ENCODE measurements at regions not wholly inside any gene's neighbourhood (a gene's known extent, or its start where the extent isn't known, plus 50 kb on each side); places are given as distances from the start of the nearest gene placed in this dataset.
"Not testable (repeated sequence)": the region's sequence is repeated elsewhere in the genome, so short reads cannot be mapped to it uniquely, and the experiment has no call there.

GRCh38 chr1:56137521-56138505, 441.6 kb downstream of the PLPP3 start:
- no peaks in the 10 kb centered on the region for H3K36me3 Mint-ChIP-seq (ENCODE audit: low read depth)
- H3K4me3 Mint-ChIP-seq (ENCODE audit: low read depth): no peak overlapping the region
- no peaks in the 10 kb centered on the region for H3K9me3 Mint-ChIP-seq
- H3K4me1 Mint-ChIP-seq (ENCODE audit: low read depth): no peaks in the 10 kb centered on the region
- intact Hi-C loops (cut with micrococcal nuclease): no loop called here
- DNase-seq (ENCODE audit: low spot score): no peak
- no peaks in the 10 kb centered on the region for H3K27me3 Mint-ChIP-seq (ENCODE audit: low read depth)
- no peak overlapping the region for H3K27ac Mint-ChIP-seq

DNA sequence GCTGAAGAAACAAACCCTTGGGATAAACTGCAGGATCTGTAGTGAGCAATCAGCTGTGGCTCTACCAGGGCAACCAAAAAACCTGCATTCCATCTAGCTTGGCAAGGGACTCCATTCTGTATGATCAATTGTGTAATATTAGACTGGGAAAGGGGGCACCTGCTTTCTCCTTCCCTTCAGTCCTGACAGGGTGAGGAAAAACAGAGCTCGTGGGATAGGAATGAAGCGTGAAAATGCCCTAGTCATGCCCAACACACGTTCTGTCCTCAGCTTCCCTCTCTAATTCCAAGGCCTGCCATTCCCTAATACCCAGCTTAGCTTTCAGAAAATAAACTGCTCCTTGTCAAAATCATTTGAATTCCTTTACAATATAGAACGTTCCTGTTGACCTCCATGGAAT, 442.3 kb downstream of the PLPP3 start:
- H3K36me3 Mint-ChIP-seq (ENCODE audit: low read depth): no peaks in the 10 kb centered on the region
- H3K27me3 Mint-ChIP-seq (ENCODE audit: low read depth): no peaks in the 10 kb centered on the region
- H3K4me1 Mint-ChIP-seq (ENCODE audit: low read depth): no peaks in the 10 kb centered on the region
- no peak for DNase-seq (ENCODE audit: low spot score)
- H3K27ac Mint-ChIP-seq: no peak overlapping the region
- H3K4me3 Mint-ChIP-seq (ENCODE audit: low read depth): no peak overlapping the region
- H3K9me3 Mint-ChIP-seq: no peaks in the 10 kb centered on the region
- intact Hi-C loops (cut with micrococcal nuclease): no loop called here

- intact Hi-C loops (cut with micrococcal nuclease): no loop called here
- H3K27ac Mint-ChIP-seq: no peak overlapping the region
- DNase-seq (ENCODE audit: low spot score): no peak
- H3K4me1 Mint-ChIP-seq (ENCODE audit: low read depth): no peaks in the 10 kb centered on the region
- H3K9me3 Mint-ChIP-seq: no peaks in the 10 kb centered on the region
- no peaks in the 10 kb centered on the region for H3K27me3 Mint-ChIP-seq (ENCODE audit: low read depth)
- H3K4me3 Mint-ChIP-seq (ENCODE audit: low read depth): no peak overlapping the region
- no peaks in the 10 kb centered on the region for H3K36me3 Mint-ChIP-seq (ENCODE audit: low read depth)
Observed at GRCh38 chr1:56135864-56136147, 443.6 kb downstream of the PLPP3 start.

DNA sequence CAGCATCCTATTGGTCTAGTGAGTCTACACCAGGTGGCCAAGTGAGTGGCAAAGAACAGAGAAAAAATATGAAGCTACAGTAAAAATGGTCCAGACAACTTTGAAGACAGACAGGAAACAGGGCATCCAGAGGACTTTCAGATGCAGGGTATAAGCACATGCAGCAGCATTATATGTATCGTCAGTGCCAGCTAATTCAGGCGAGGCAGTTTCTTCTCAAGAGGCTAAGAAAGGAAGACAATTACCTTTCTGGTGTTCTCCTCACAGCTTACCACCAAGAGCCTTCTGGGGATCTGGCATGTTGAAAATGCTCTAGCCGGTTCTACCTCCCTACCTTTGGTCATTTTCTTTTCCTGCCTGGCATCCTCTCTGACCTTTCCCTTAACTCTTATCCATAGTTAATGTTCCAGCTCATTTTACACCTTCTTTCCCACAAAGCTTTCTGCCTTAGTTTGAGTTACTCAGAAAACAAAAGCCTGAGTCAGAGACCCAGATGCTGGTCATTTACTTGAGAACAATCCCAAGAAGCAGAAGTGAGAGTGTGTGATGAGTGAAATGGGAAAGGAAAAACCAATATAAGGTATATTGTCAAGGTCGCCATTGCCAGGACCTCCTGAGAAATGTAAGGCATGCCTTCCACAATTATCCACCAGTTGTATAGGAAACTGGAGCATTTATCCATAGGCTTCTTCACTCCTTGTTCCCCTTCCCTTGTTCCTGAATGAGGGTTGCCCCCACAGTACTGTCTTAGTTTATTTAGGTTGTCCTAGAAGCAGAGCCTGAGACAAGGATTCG, 444.1 kb downstream of the PLPP3 start:
- no peak overlapping the region for H3K4me3 Mint-ChIP-seq (ENCODE audit: low read depth)
- H3K4me1 Mint-ChIP-seq (ENCODE audit: low read depth): no peaks in the 10 kb centered on the region
- no peaks in the 10 kb centered on the region for H3K9me3 Mint-ChIP-seq
- H3K27ac Mint-ChIP-seq: no peak overlapping the region
- intact Hi-C loops (cut with micrococcal nuclease): no loop called here
- no peaks in the 10 kb centered on the region for H3K27me3 Mint-ChIP-seq (ENCODE audit: low read depth)
- DNase-seq (ENCODE audit: low spot score): no peak
- H3K36me3 Mint-ChIP-seq (ENCODE audit: low read depth): no peaks in the 10 kb centered on the region

DNA sequence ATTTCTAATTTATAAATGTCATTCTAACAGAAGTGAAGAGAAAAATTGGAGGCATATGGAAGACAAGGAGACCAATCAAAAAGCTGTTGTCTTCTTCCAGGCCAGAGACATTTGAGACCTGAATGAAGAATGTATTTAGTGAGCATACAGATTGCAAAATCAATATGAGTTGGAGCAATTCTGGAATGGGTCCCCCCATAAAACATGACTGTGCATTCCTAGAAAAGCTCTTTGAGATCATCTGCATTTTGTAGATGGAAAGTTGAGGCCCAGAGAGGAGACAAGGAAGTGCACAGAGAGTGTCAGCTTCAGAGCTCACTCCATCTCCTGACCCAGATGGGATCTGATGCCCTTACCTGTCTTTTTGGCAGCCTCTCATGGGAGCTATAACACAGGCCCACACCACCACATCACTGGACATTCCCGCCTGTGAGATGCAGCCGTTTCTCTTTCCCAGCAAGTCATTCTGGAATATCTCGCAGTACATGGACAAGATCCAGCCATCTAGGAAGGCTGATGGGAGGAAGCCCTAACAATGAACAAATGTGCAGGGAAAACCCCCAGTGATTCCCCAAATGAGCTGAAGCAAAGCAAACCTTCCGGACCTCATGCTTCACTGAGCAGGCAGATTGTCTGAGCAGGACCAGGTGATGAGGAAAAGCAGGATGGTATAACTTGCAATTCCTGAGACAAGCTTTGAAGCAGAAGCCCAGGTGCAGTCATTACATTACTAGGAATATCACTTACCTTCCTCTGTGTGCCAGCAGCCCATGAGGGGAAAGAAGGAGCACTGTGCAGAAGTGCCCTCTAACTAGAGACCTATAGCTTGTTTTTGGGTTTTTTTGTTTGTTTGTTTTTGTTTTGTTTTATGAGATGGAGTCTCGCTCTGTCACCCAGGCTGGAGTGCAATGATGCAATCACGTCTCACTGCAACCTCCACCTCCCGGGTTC, 445.6 kb downstream of the PLPP3 start:
- H3K4me1 Mint-ChIP-seq (ENCODE audit: low read depth): no peaks in the 10 kb centered on the region
- no peaks in the 10 kb centered on the region for H3K9me3 Mint-ChIP-seq
- no peaks in the 10 kb centered on the region for H3K36me3 Mint-ChIP-seq (ENCODE audit: low read depth)
- H3K27ac Mint-ChIP-seq: no peak overlapping the region
- intact Hi-C loops (cut with micrococcal nuclease): no loop called here
- no peaks in the 10 kb centered on the region for H3K27me3 Mint-ChIP-seq (ENCODE audit: low read depth)
- H3K4me3 Mint-ChIP-seq (ENCODE audit: low read depth): no peak overlapping the region
- DNase-seq (ENCODE audit: low spot score): no peak

- Mint-ChIP-seq H3K4me3 (ENCODE audit: low read depth) (no peak overlapping the region), H3K27me3 (ENCODE audit: low read depth) (no peaks in the 10 kb centered on the region), H3K4me1 (ENCODE audit: low read depth) (no peaks in the 10 kb centered on the region), H3K36me3 (ENCODE audit: low read depth) (no peaks in the 10 kb centered on the region), H3K27ac (no peak overlapping the region), H3K9me3 (no peaks in the 10 kb centered on the region)
- DNase-seq (ENCODE audit: low spot score): no peak
- intact Hi-C loops (cut with micrococcal nuclease): no loop called here
Observed at GRCh38 chr1:56132520-56132919, 446.8 kb downstream of the PLPP3 start.

- intact Hi-C loops (cut with micrococcal nuclease): no loop called here
- H3K36me3 Mint-ChIP-seq (ENCODE audit: low read depth): no peaks in the 10 kb centered on the region
- H3K27ac Mint-ChIP-seq: no peak overlapping the region
- no peak overlapping the region for H3K4me3 Mint-ChIP-seq (ENCODE audit: low read depth)
- H3K27me3 Mint-ChIP-seq (ENCODE audit: low read depth): no peaks in the 10 kb centered on the region
- peaks cover 7% of the 10 kb centered on the region for H3K9me3 Mint-ChIP-seq
- H3K4me1 Mint-ChIP-seq (ENCODE audit: low read depth): no peaks in the 10 kb centered on the region
- DNase-seq (ENCODE audit: low spot score): no peak
Observed at GRCh38 chr1:56129837-56130236, 449.5 kb downstream of the PLPP3 start.

- H3K9me3 Mint-ChIP-seq: peaks cover 7% of the 10 kb centered on the region
- intact Hi-C loops (cut with micrococcal nuclease): no loop called here
- H3K4me3 Mint-ChIP-seq (ENCODE audit: low read depth): no peak overlapping the region
Observed at GRCh38 chr1:56125316-56125715, 454.0 kb downstream of the PLPP3 start.

GRCh38 chr1:56123826-56124225, 455.5 kb downstream of the PLPP3 start:
- Mint-ChIP-seq H3K4me1 (ENCODE audit: low read depth) (no peaks in the 10 kb centered on the region), H3K27ac (no peak overlapping the region), H3K27me3 (ENCODE audit: low read depth) (no peaks in the 10 kb centered on the region), H3K36me3 (ENCODE audit: low read depth) (no peaks in the 10 kb centered on the region), H3K9me3 (peaks cover 7% of the 10 kb centered on the region), H3K4me3 (ENCODE audit: low read depth) (no peak overlapping the region)
- intact Hi-C loops (cut with micrococcal nuclease): no loop called here
- no peak for DNase-seq (ENCODE audit: low spot score)

More at GRCh38 chr1:56125316-56125715, 454.0 kb downstream of the PLPP3 start:
- no peak overlapping the region for H3K27ac Mint-ChIP-seq
- H3K4me1 Mint-ChIP-seq (ENCODE audit: low read depth): no peaks in the 10 kb centered on the region
- no peaks in the 10 kb centered on the region for H3K36me3 Mint-ChIP-seq (ENCODE audit: low read depth)
- DNase-seq (ENCODE audit: low spot score): no peak
- no peaks in the 10 kb centered on the region for H3K27me3 Mint-ChIP-seq (ENCODE audit: low read depth)

DNA sequence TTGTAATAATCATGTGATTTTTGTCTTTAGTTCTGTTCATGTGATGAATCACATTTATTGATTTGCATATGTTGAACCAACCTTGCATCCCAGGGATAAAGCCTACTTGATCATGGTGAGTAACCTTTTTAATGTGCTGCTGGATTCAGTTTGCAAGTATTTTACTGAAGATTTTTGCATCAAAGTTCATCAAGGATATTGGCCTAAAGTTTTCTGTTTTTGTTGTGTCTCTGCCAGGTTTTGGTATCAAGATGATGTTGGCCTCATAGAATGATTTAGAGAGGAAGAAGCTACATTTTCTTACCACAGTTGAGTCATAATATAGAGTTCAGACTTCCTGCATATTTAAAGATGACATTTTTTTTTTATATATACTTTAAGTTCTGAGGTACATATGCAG, 455.9 kb downstream of the PLPP3 start:
- Mint-ChIP-seq H3K27ac (no peak overlapping the region), H3K36me3 (ENCODE audit: low read depth) (no peaks in the 10 kb centered on the region), H3K9me3 (peaks cover 7% of the 10 kb centered on the region), H3K4me1 (ENCODE audit: low read depth) (no peaks in the 10 kb centered on the region), H3K27me3 (ENCODE audit: low read depth) (no peaks in the 10 kb centered on the region), H3K4me3 (ENCODE audit: low read depth) (no peak overlapping the region)
- intact Hi-C loops (cut with micrococcal nuclease): no loop called here
- no peak for DNase-seq (ENCODE audit: low spot score)

GRCh38 chr1:56120021-56120420, 459.3 kb downstream of the PLPP3 start:
- H3K27ac Mint-ChIP-seq: no peak overlapping the region
- H3K4me1 Mint-ChIP-seq (ENCODE audit: low read depth): no peaks in the 10 kb centered on the region
- intact Hi-C loops (cut with micrococcal nuclease): no loop called here
- H3K36me3 Mint-ChIP-seq (ENCODE audit: low read depth): no peaks in the 10 kb centered on the region
- no peak for DNase-seq (ENCODE audit: low spot score)
- H3K4me3 Mint-ChIP-seq (ENCODE audit: low read depth): no peak overlapping the region
- no peaks in the 10 kb centered on the region for H3K9me3 Mint-ChIP-seq
- H3K27me3 Mint-ChIP-seq (ENCODE audit: low read depth): no peaks in the 10 kb centered on the region

DNA sequence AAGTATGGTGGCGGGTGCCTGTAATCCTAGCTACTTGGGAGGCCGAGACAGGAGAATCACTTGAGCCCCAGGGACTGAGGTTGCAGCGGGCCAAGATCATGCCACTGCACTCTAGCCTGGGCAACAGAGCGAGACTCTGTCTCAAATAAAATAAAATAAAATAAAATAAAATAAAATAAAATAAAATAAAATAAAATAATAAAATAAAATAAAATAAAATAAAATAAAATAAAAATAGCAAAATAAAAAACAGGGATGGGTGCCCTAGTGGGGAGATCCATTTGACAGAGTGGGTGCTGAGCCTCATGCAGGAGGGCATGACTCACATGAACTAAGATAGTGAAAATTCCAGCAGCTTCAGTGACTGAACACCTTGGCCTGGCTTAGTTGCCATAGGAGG, 460.7 kb downstream of the PLPP3 start:
- H3K9me3 Mint-ChIP-seq; H3K4me1 Mint-ChIP-seq (ENCODE audit: low read depth); H3K27me3 Mint-ChIP-seq (ENCODE audit: low read depth); H3K27ac Mint-ChIP-seq; DNase-seq (ENCODE audit: low spot score); intact Hi-C loops (cut with micrococcal nuclease); H3K36me3 Mint-ChIP-seq (ENCODE audit: low read depth); H3K4me3 Mint-ChIP-seq (ENCODE audit: low read depth): not testable (repeated sequence)
